ENCODE measurements at regions not wholly inside any gene's neighbourhood (a gene's known extent, or its start where the extent isn't known, plus 50 kb on each side); places are given as distances from the start of the nearest gene placed in this dataset.

GRCh38 chr2:41572154-41572553 lies 475.7 kb upstream of the PKDCC start:
- in situ Hi-C loops (cut with MboI; ENCODE audit: low sequenced_read_pairs, unreplicated experiment): no loop called here
- no peak for DNase-seq (ENCODE audit: low spot score)
- TF ChIP-seq CTCF (IDR thresholded peaks at IDR 0.05; ENCODE audit: borderline replicate concordance, control extremely low read depth, extremely low read depth, insufficient read depth, missing control alignments): no peak

GRCh38 chr2:41576423-41576822 lies 471.4 kb upstream of the PKDCC start:
- TF ChIP-seq CTCF (IDR thresholded peaks at IDR 0.05; ENCODE audit: borderline replicate concordance, control extremely low read depth, extremely low read depth, insufficient read depth, missing control alignments): no peak
- in situ Hi-C loops (cut with MboI; ENCODE audit: low sequenced_read_pairs, unreplicated experiment): no loop called here
- no peak for DNase-seq (ENCODE audit: low spot score)

- in situ Hi-C loops (cut with MboI; ENCODE audit: low sequenced_read_pairs, unreplicated experiment): no loop called here
- no peak for TF ChIP-seq CTCF (IDR thresholded peaks at IDR 0.05; ENCODE audit: borderline replicate concordance, control extremely low read depth, extremely low read depth, insufficient read depth, missing control alignments)
- DNase-seq (ENCODE audit: low spot score): no peak
Observed at GRCh38 chr2:41579806-41580205, 468.0 kb upstream of the PKDCC start.

GRCh38 chr2:41580806-41581205 lies 467.0 kb upstream of the PKDCC start:
- no peak for TF ChIP-seq CTCF (IDR thresholded peaks at IDR 0.05; ENCODE audit: borderline replicate concordance, control extremely low read depth, extremely low read depth, insufficient read depth, missing control alignments)
- in situ Hi-C loops (cut with MboI; ENCODE audit: low sequenced_read_pairs, unreplicated experiment): no loop called here
- no peak for DNase-seq (ENCODE audit: low spot score)

GRCh38 chr2:41595240-41595639 lies 452.6 kb upstream of the PKDCC start:
- DNase-seq (ENCODE audit: low spot score): no peak
- in situ Hi-C loops (cut with MboI; ENCODE audit: low sequenced_read_pairs, unreplicated experiment): no loop called here
- TF ChIP-seq CTCF (IDR thresholded peaks at IDR 0.05; ENCODE audit: borderline replicate concordance, control extremely low read depth, extremely low read depth, insufficient read depth, missing control alignments): no peak

GRCh38 chr2:41597680-41598079 lies 450.1 kb upstream of the PKDCC start:
- in situ Hi-C loops (cut with MboI; ENCODE audit: low sequenced_read_pairs, unreplicated experiment): no loop called here
- no peak for TF ChIP-seq CTCF (IDR thresholded peaks at IDR 0.05; ENCODE audit: borderline replicate concordance, control extremely low read depth, extremely low read depth, insufficient read depth, missing control alignments)

More at GRCh38 chr2:41597680-41598079, 450.1 kb upstream of the PKDCC start:
- no peak for DNase-seq (ENCODE audit: low spot score)

All from GM13976 (cell line).